ENCODE measurements at regions not wholly inside any gene's neighbourhood (a gene's known extent, or its start where the extent isn't known, plus 50 kb on each side); places are given as distances from the start of the nearest gene placed in this dataset.

- Histone ChIP-seq H3K27ac (ENCODE audit: low read depth, low read length) (no peak overlapping the region), H3K27me3 (ENCODE audit: control insufficient read depth, low read length) (no peaks in the 10 kb centered on the region), H3F3A (ENCODE audit: control insufficient read depth, insufficient read depth) (no peaks in the 10 kb centered on the region), H3K9me3 (ENCODE audit: control insufficient read depth, insufficient read depth, low read length) (no peaks in the 10 kb centered on the region), H3K4me2 (ENCODE audit: low read length) (no peak overlapping the region), H3K79me2 (ENCODE audit: control insufficient read depth, low read length) (no peaks in the 10 kb centered on the region), H3K4me1 (ENCODE audit: control insufficient read depth, low read length) (no peaks in the 10 kb centered on the region), H3K4me3 (ENCODE audit: low read length) (no peak overlapping the region), H3K9me2 (replicated peaks; ENCODE audit: control insufficient read depth, low read length) (no peaks in the 10 kb centered on the region), H4K20me1 (ENCODE audit: control insufficient read depth, insufficient read depth, low read depth, low read length) (no peaks in the 10 kb centered on the region), H3K36me3 (ENCODE audit: control insufficient read depth, low read length) (no peaks in the 10 kb centered on the region)
- TF ChIP-seq EZH2phosphoT487 (IDR thresholded peaks at IDR 0.05; ENCODE audit: borderline replicate concordance, low read length) = no peak
- TF ChIP-seq, protein P1, sequence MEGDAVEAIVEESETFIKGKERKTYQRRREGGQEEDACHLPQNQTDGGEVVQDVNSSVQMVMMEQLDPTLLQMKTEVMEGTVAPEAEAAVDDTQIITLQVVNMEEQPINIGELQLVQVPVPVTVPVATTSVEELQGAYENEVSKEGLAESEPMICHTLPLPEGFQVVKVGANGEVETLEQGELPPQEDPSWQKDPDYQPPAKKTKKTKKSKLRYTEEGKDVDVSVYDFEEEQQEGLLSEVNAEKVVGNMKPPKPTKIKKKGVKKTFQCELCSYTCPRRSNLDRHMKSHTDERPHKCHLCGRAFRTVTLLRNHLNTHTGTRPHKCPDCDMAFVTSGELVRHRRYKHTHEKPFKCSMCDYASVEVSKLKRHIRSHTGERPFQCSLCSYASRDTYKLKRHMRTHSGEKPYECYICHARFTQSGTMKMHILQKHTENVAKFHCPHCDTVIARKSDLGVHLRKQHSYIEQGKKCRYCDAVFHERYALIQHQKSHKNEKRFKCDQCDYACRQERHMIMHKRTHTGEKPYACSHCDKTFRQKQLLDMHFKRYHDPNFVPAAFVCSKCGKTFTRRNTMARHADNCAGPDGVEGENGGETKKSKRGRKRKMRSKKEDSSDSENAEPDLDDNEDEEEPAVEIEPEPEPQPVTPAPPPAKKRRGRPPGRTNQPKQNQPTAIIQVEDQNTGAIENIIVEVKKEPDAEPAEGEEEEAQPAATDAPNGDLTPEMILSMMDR (IDR thresholded peaks at IDR 0.05; ENCODE audit: low read depth, low read length, poor library complexity, severe bottlenecking) = no peak
Observed at GRCh38 chr12:20099395-20100183, 268.7 kb upstream of the PDE3A start.

DNA sequence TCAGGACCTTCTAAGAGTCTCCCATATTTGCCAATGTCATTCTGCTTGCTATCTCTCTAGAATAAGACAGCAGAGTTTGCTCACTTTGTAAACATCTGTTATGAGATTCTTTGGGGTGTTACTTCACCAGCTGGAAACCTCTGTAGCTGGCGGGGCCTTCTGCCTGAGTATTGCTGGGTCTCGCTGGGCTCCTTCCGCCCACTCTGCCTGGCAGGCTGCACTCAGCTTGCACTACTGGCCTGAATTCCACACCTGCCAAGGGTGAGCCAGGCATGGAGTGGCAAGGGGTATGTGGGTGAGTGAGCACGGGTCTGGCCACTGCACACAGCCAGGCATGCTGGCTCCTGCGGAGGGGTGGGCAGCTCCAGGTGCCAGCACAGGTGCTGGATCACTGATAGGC lies 267.3 kb upstream of the PDE3A start:
- Histone ChIP-seq H3K4me1 (ENCODE audit: control insufficient read depth, low read length) (no peaks in the 10 kb centered on the region), H3K27me3 (ENCODE audit: control insufficient read depth, low read length) (no peaks in the 10 kb centered on the region), H3K36me3 (ENCODE audit: control insufficient read depth, low read length) (no peaks in the 10 kb centered on the region), H3K9me3 (ENCODE audit: control insufficient read depth, insufficient read depth, low read length) (no peaks in the 10 kb centered on the region), H3K27ac (ENCODE audit: low read depth, low read length) (no peak overlapping the region), H3K4me2 (ENCODE audit: low read length) (no peak overlapping the region), H4K20me1 (ENCODE audit: control insufficient read depth, insufficient read depth, low read depth, low read length) (no peaks in the 10 kb centered on the region), H3F3A (ENCODE audit: control insufficient read depth, insufficient read depth) (no peaks in the 10 kb centered on the region), H3K9me2 (replicated peaks; ENCODE audit: control insufficient read depth, low read length) (no peaks in the 10 kb centered on the region), H3K4me3 (ENCODE audit: low read length) (no peak overlapping the region), H3K79me2 (ENCODE audit: control insufficient read depth, low read length) (no peaks in the 10 kb centered on the region)
- TF ChIP-seq, protein P1 (IDR thresholded peaks at IDR 0.05; ENCODE audit: low read depth, low read length, poor library complexity, severe bottlenecking) = no peak
- no peak for TF ChIP-seq EZH2phosphoT487 (IDR thresholded peaks at IDR 0.05; ENCODE audit: borderline replicate concordance, low read length)

GRCh38 chr12:20105943-20106342 lies 262.4 kb upstream of the PDE3A start:
- H3K9me3 ChIP-seq (ENCODE audit: control insufficient read depth, insufficient read depth, low read length) = no peaks in the 10 kb centered on the region
- H3K79me2 ChIP-seq (ENCODE audit: control insufficient read depth, low read length) = no peaks in the 10 kb centered on the region
- H3K4me2 ChIP-seq (ENCODE audit: low read length) = no peak overlapping the region
- no peaks in the 10 kb centered on the region for H4K20me1 ChIP-seq (ENCODE audit: control insufficient read depth, insufficient read depth, low read depth, low read length)
- H3K4me1 ChIP-seq (ENCODE audit: control insufficient read depth, low read length) = no peaks in the 10 kb centered on the region
- H3F3A ChIP-seq (ENCODE audit: control insufficient read depth, insufficient read depth) = no peaks in the 10 kb centered on the region
- no peak overlapping the region for H3K4me3 ChIP-seq (ENCODE audit: low read length)
- no peaks in the 10 kb centered on the region for H3K36me3 ChIP-seq (ENCODE audit: control insufficient read depth, low read length)
- H3K27ac ChIP-seq (ENCODE audit: low read depth, low read length) = no peak overlapping the region
- H3K9me2 ChIP-seq (replicated peaks; ENCODE audit: control insufficient read depth, low read length) = no peaks in the 10 kb centered on the region
- no peaks in the 10 kb centered on the region for H3K27me3 ChIP-seq (ENCODE audit: control insufficient read depth, low read length)
- TF ChIP-seq, protein P1 (IDR thresholded peaks at IDR 0.05; ENCODE audit: low read depth, low read length, poor library complexity, severe bottlenecking) = no peak
- no peak for TF ChIP-seq EZH2phosphoT487 (IDR thresholded peaks at IDR 0.05; ENCODE audit: borderline replicate concordance, low read length)
